DOHH2 (cell line): ENCODE measurements at regions not wholly inside any gene's neighbourhood (a gene's known extent, or its start where the extent isn't known, plus 50 kb on each side); places are given as distances from the start of the nearest gene placed in this dataset.

Experiments used
- H3F3A ChIP-seq: fragments of 200-600 bp; sonication (generic), shearing (Covaris generic); 2 replicates; pipeline ENCODE4 v1.6.0; 2016; ENCODE audit warnings: antibody characterized with exemption, mild to moderate bottlenecking; ENCODE audit not compliant: control insufficient read depth, insufficient read depth
- H3K27ac ChIP-seq: fragments of 200-600 bp; sonication (generic); 2 replicates; pipeline ENCODE4 v1.5.1; 2014; ENCODE audit warnings: low read depth, mild to moderate bottlenecking, low read length, moderate library complexity
- H3K27me3 ChIP-seq: fragments of 200-600 bp; sonication (generic); 2 replicates; pipeline ENCODE4 v1.6.1; 2014; ENCODE audit warnings: mild to moderate bottlenecking, low read length, mixed read lengths; ENCODE audit not compliant: control insufficient read depth
- H3K36me3 ChIP-seq: fragments of 200-600 bp; sonication (generic); 2 replicates; pipeline ENCODE4 v1.6.1; 2014; ENCODE audit warnings: mild to moderate bottlenecking, low read length, moderate library complexity, mixed read lengths; ENCODE audit not compliant: control insufficient read depth
- H3K4me1 ChIP-seq: fragments of 200-600 bp; sonication (generic); 2 replicates; pipeline ENCODE4 v1.6.1; 2014; ENCODE audit warnings: mild to moderate bottlenecking, low read length, mixed read lengths; ENCODE audit not compliant: control insufficient read depth
- H3K4me2 ChIP-seq: fragments of 200-600 bp; sonication (generic); 2 replicates; pipeline ENCODE4 v1.6.0; 2014; ENCODE audit warnings: mild to moderate bottlenecking, low read length, moderate library complexity
- H3K4me3 ChIP-seq: fragments of 200-600 bp; sonication (generic); 2 replicates; pipeline ENCODE4 v1.5.1; 2014; ENCODE audit warnings: mild to moderate bottlenecking, low read length, mixed read lengths
- H3K79me2 ChIP-seq: fragments of 200-600 bp; sonication (generic); 2 replicates; pipeline ENCODE4 v1.6.1; 2014; ENCODE audit warnings: mild to moderate bottlenecking, low read length, mixed read lengths; ENCODE audit not compliant: control insufficient read depth
- H3K9me2 ChIP-seq: fragments of 200-600 bp; sonication (generic); replicated peaks from 2 replicates; pipeline ENCODE4 v1.6.1; 2014; ENCODE audit warnings: mild to moderate bottlenecking, low read length, mixed read lengths; ENCODE audit not compliant: control insufficient read depth
- H3K9me3 ChIP-seq: fragments of 200-600 bp; sonication (generic); 2 replicates; pipeline ENCODE4 v1.6.1; 2014; ENCODE audit warnings: antibody characterized with exemption, low read length, mixed read lengths; ENCODE audit not compliant: control insufficient read depth, insufficient read depth
- H4K20me1 ChIP-seq: fragments of 200-600 bp; sonication (generic); 2 replicates; pipeline ENCODE4 v1.6.0; 2014; ENCODE audit warnings: low read depth, mild to moderate bottlenecking, antibody characterized with exemption, low read length, moderate library complexity; ENCODE audit not compliant: control insufficient read depth, insufficient read depth
- EZH2phosphoT487 ChIP-seq: fragments of 200-600 bp; sonication (generic); IDR thresholded peaks from 2 replicates; pipeline ENCODE4 v1.6.1; 2017; ENCODE audit warnings: borderline replicate concordance, mild to moderate bottlenecking, antibody characterized with exemption, low read length, moderate library complexity, mixed read lengths
- TF ChIP-seq, protein P1 (sequence below): fragments of 200-600 bp; sonication (generic); IDR thresholded peaks from one replicate; pipeline ENCODE4 v1.5.1; 2014; ENCODE audit warnings: antibody characterized with exemption, mild to moderate bottlenecking, low read depth, low read length; ENCODE audit not compliant: poor library complexity, severe bottlenecking

DNA sequence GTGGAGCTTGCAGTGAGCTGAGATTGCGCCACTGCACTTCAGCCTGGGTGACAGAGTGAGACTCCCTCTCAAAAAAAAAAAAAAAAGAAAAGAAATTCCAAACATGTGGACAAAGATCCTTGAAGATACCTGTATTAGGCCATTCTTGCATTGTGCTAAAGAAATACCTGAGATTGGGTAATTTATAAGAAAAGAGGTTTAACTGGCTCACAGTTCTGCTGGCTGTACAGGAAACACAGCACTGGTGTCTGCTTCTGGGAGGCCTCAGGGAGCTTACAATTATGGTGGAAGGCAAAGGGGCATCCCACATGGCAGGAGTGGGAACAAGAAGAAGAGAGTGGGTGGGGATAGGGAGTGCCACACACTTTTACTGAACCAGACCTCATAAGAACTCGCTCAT is 140.1 kb downstream of the SS18 start:
- TF ChIP-seq, protein P1, sequence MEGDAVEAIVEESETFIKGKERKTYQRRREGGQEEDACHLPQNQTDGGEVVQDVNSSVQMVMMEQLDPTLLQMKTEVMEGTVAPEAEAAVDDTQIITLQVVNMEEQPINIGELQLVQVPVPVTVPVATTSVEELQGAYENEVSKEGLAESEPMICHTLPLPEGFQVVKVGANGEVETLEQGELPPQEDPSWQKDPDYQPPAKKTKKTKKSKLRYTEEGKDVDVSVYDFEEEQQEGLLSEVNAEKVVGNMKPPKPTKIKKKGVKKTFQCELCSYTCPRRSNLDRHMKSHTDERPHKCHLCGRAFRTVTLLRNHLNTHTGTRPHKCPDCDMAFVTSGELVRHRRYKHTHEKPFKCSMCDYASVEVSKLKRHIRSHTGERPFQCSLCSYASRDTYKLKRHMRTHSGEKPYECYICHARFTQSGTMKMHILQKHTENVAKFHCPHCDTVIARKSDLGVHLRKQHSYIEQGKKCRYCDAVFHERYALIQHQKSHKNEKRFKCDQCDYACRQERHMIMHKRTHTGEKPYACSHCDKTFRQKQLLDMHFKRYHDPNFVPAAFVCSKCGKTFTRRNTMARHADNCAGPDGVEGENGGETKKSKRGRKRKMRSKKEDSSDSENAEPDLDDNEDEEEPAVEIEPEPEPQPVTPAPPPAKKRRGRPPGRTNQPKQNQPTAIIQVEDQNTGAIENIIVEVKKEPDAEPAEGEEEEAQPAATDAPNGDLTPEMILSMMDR = no peak
- TF ChIP-seq EZH2phosphoT487 = no peak
- Histone ChIP-seq H3K9me3 (no peaks in the 10 kb centered on the region), H3K4me1 (no peaks in the 10 kb centered on the region), H3K4me3 (no peak overlapping the region), H3K36me3 (no peaks in the 10 kb centered on the region), H4K20me1 (no peaks in the 10 kb centered on the region), H3K4me2 (no peak overlapping the region), H3F3A (no peaks in the 10 kb centered on the region), H3K27ac (no peak overlapping the region), H3K79me2 (no peaks in the 10 kb centered on the region), H3K27me3 (no peaks in the 10 kb centered on the region; the same call in 1 of the 2 replicates), H3K9me2 (no peaks in the 10 kb centered on the region)

DNA sequence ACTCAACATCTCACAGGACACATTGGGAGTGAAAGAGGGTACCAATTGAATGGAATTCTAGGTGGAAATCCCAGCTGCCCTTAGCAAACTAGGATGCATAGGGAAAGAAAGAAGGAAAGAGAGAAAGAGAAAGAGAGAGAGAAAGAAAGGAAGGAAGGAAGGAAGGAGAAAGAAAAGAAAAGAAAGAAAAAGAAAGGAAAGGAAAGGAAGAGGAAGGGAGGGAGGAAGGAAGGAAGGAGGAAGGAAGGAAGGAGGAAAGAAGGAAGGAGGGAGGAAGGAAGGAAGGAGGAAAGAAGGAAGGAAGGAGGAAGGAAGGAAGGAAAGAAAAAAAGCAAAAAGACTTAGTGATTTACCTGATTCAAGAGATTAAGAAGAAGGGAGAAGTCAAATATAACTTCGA is 143.9 kb downstream of the SS18 start:
- Histone ChIP-seq H3K4me1 (no peaks in the 10 kb centered on the region), H3K9me2 (no peaks in the 10 kb centered on the region), H3K9me3 (no peaks in the 10 kb centered on the region)

DNA sequence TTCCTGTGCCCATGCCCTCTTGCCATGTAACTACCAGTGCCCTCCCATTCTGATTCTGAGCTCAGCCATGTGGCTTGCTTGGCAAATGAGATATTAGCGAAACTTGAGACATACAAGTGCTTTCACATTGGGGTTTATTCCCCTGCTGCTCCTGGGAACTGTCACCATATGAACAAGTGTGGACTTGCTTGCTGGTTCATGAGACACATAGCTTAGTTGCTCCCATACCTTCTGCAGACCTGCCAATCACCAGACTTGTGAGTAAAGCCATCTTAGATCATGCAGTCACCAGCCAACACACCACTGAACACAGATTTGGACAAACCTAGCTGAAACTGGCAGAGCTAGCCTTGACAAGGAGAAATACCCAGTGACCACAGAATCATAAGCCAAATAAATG is 155.1 kb downstream of the SS18 start:
- Histone ChIP-seq H3K79me2 (no peaks in the 10 kb centered on the region), H3K4me3 (no peak overlapping the region), H3F3A (no peaks in the 10 kb centered on the region), H3K9me3 (no peaks in the 10 kb centered on the region), H4K20me1 (no peaks in the 10 kb centered on the region), H3K36me3 (no peaks in the 10 kb centered on the region), H3K4me2 (no peak overlapping the region), H3K27me3 (peaks cover 6% of the 10 kb centered on the region; the same call in 1 of the 2 replicates), H3K27ac (no peak overlapping the region), H3K9me2 (no peaks in the 10 kb centered on the region), H3K4me1 (no peaks in the 10 kb centered on the region)
- TF ChIP-seq, protein P1 = no peak
- no peak for TF ChIP-seq EZH2phosphoT487

More for the DNA sequence above, 143.9 kb downstream of the SS18 start:
- no peak for TF ChIP-seq EZH2phosphoT487
- TF ChIP-seq, protein P1 = no peak
- Histone ChIP-seq H4K20me1 (no peaks in the 10 kb centered on the region), H3F3A (no peaks in the 10 kb centered on the region), H3K4me2 (no peak overlapping the region), H3K4me3 (no peak overlapping the region), H3K79me2 (no peaks in the 10 kb centered on the region), H3K27ac (no peak overlapping the region), H3K27me3 (no peaks in the 10 kb centered on the region; the same call in 1 of the 2 replicates), H3K36me3 (no peaks in the 10 kb centered on the region)
